Erythroblast (primary cell): ENCODE measurements at regions not wholly inside any gene's neighbourhood (a gene's known extent, or its start where the extent isn't known, plus 50 kb on each side); places are given as distances from the start of the nearest gene placed in this dataset.

Source experiments
- DNase-seq, 2 experiments: peaks; one replicate each; lab custom pipeline; 2025; lab: John Stamatoyannopoulos, UW
- GATA1 ChIP-seq: IDR thresholded peaks from 2 replicates; pipeline ENCODE4 v1.6.1; 2011; ENCODE audit warnings: low read depth, mild to moderate bottlenecking, control low read depth, low read length, moderate library complexity
- POLR2A ChIP-seq: IDR thresholded peaks from 2 replicates; pipeline ENCODE4 v1.6.1; 2011; ENCODE audit warnings: mild to moderate bottlenecking, low read length

- no peak for TF ChIP-seq POLR2A
- no peak for TF ChIP-seq GATA1
- no peak for DNase-seq
Measured at GRCh38 chr17:53129863-53130262, 692.9 kb upstream of the KIF2B start.

GRCh38 chr17:53127331-53127730 is 695.4 kb upstream of the KIF2B start:
- DNase-seq = no peak
- TF ChIP-seq GATA1 = no peak
- TF ChIP-seq POLR2A = no peak

- TF ChIP-seq GATA1 (no peak), POLR2A (no peak)
- DNase-seq = no peak
Measured at GRCh38 chr17:53122966-53123365, 699.8 kb upstream of the KIF2B start.

- TF ChIP-seq GATA1 = no peak
- no peak for TF ChIP-seq POLR2A
- no peak for DNase-seq
Measured at GRCh38 chr17:53119773-53120172, 703.0 kb upstream of the KIF2B start.

- DNase-seq = no peak
- no peak for TF ChIP-seq GATA1
- no peak for TF ChIP-seq POLR2A
Measured at GRCh38 chr17:53118948-53119347, 703.8 kb upstream of the KIF2B start.

- TF ChIP-seq POLR2A = no peak
- TF ChIP-seq GATA1 = no peak
- no peak for DNase-seq
Measured at GRCh38 chr17:53106886-53107285, 715.8 kb upstream of the KIF2B start.

GRCh38 chr17:53101706-53102105 is 721.0 kb upstream of the KIF2B start:
- no peak for DNase-seq
- TF ChIP-seq POLR2A (no peak), GATA1 (no peak)

GRCh38 chr17:53100126-53100525 is 722.6 kb upstream of the KIF2B start:
- DNase-seq = no peak
- TF ChIP-seq POLR2A = no peak
- no peak for TF ChIP-seq GATA1

GRCh38 chr17:53093391-53093790 is 729.3 kb upstream of the KIF2B start:
- no peak for TF ChIP-seq GATA1
- no peak for TF ChIP-seq POLR2A
- DNase-seq = no peak

- no peak for DNase-seq
- TF ChIP-seq GATA1 = no peak
Measured at GRCh38 chr17:53092072-53092471, 730.7 kb upstream of the KIF2B start.

- no peak for TF ChIP-seq GATA1
- TF ChIP-seq POLR2A = no peak
- no peak for DNase-seq
Measured at GRCh38 chr17:53090770-53091169, 732.0 kb upstream of the KIF2B start.

- no peak for DNase-seq
- TF ChIP-seq POLR2A = no peak
- no peak for TF ChIP-seq GATA1
Measured at GRCh38 chr17:53088481-53088880, 734.2 kb upstream of the KIF2B start.

- no peak for TF ChIP-seq GATA1
- TF ChIP-seq POLR2A = no peak
- DNase-seq = no peak
Measured at GRCh38 chr17:53061446-53061845, 761.3 kb upstream of the KIF2B start.

- TF ChIP-seq POLR2A (no peak), GATA1 (no peak)
- DNase-seq = no peak
Measured at GRCh38 chr17:53058031-53058430, 764.7 kb upstream of the KIF2B start.

- no peak for DNase-seq
- no peak for TF ChIP-seq POLR2A
- no peak for TF ChIP-seq GATA1
Measured at GRCh38 chr17:53046781-53047180, 775.9 kb upstream of the KIF2B start.

GRCh38 chr17:53039981-53040380 is 782.7 kb upstream of the KIF2B start:
- TF ChIP-seq GATA1 (no peak), POLR2A (no peak)

More at GRCh38 chr17:53039981-53040380, 782.7 kb upstream of the KIF2B start:
- no peak for DNase-seq
